Tibial artery (tissue), 4 donors: ENCODE measurements at regions not wholly inside any gene's neighbourhood (a gene's known extent, or its start where the extent isn't known, plus 50 kb on each side); places are given as distances from the start of the nearest gene placed in this dataset.
"Not testable (repeated sequence)": the region's sequence is repeated elsewhere in the genome, so short reads cannot be mapped to it uniquely, and the experiment has no call there.

Experiments used
- DNase-seq, 2 donors: peaks; one replicate each; pipeline ENCODE4 v3.0.0-alpha.2; 2019
- H3K27ac ChIP-seq, 2 donors: fragments of 200-600 bp; sonication (generic) in 1 of 2; 1 replicate in 1 of 2; 2 replicates in 1 of 2; pipeline ENCODE4 v1.5.1; 2018 to 2019; ENCODE audit warnings: mild to moderate bottlenecking in 1 of 2
- H3K27me3 ChIP-seq, 2 donors: fragments of 200-600 bp; sonication (generic) in 1 of 2; one replicate each; pipeline versions ENCODE4 v1.5.1 to v1.6.0; 2016 to 2019
- H3K36me3 ChIP-seq, 3 donors: fragments of 200-600 bp; sonication (generic) in 2 of 3; one replicate each; pipeline ENCODE4 v1.5.1; 2016 to 2019; ENCODE audit warnings: mild to moderate bottlenecking in 2 of 3
- H3K4me1 ChIP-seq, 4 donors: fragments of 200-600 bp; sonication (generic) in 2 of 4; 1 replicate in 3 of 4; 2 replicates in 1 of 4; pipeline ENCODE4 v1.5.1; 2016 to 2019
- H3K4me3 ChIP-seq, 2 donors: fragments of 200-600 bp; sonication (generic) in 1 of 2; 1 replicate in 1 of 2; 2 replicates in 1 of 2; pipeline ENCODE4 v1.5.1; 2018 to 2019; ENCODE audit warnings: mild to moderate bottlenecking in 2 of 2
- H3K9me3 ChIP-seq, 3 donors: fragments of 200-600 bp; sonication (generic) in 1 of 3; one replicate each; pipeline ENCODE4 v1.5.1; 2016 to 2019
- CTCF ChIP-seq, 2 experiments: fragments of 200-600 bp in 1 of 2; fragments of 450-650 bp in 1 of 2; IDR thresholded peaks; one replicate each; pipeline ENCODE4 v1.5.1; 2017 to 2019; ENCODE audit warnings: antibody characterized with exemption in 2 of 2, mild to moderate bottlenecking in 1 of 2, moderate library complexity in 1 of 2
- intact Hi-C: fragments of 100-400 bp; cut with DNase I; formaldehyde crosslinking; loops from one replicate; pipeline ENCODE4 v1.15.0; 2023; ENCODE audit warnings: low total_unique reads

GRCh38 chrX:3445806-3446490 lies 99.5 kb upstream of the MXRA5 start:
- no peaks in the 10 kb centered on the region for H3K9me3 ChIP-seq
- no peak for DNase-seq
- H3K4me3 ChIP-seq = no peak overlapping the region
- intact Hi-C loops = no loop called here
- H3K4me1 ChIP-seq = no peaks in the 10 kb centered on the region
- no peak for TF ChIP-seq CTCF (IDR thresholded peaks at IDR 0.05)
- H3K27me3 ChIP-seq = no peaks in the 10 kb centered on the region
- no peak overlapping the region for H3K27ac ChIP-seq
- H3K36me3 ChIP-seq = no peaks in the 10 kb centered on the region

- no peaks in the 10 kb centered on the region for H3K9me3 ChIP-seq
- DNase-seq = no peak
Measured at GRCh38 chrX:3443184-3443583, 96.7 kb upstream of the MXRA5 start.

GRCh38 chrX:3442691-3443090 lies 96.2 kb upstream of the MXRA5 start:
- no peaks in the 10 kb centered on the region for H3K4me1 ChIP-seq
- no peak overlapping the region for H3K4me3 ChIP-seq
- DNase-seq = no peak
- no peak for TF ChIP-seq CTCF (IDR thresholded peaks at IDR 0.05)
- intact Hi-C loops = no loop called here
- no peaks in the 10 kb centered on the region for H3K9me3 ChIP-seq
- H3K27ac ChIP-seq = no peak overlapping the region
- H3K27me3 ChIP-seq = no peaks in the 10 kb centered on the region
- no peaks in the 10 kb centered on the region for H3K36me3 ChIP-seq

More at GRCh38 chrX:3443184-3443583, 96.7 kb upstream of the MXRA5 start:
- intact Hi-C loops = no loop called here
- TF ChIP-seq CTCF (IDR thresholded peaks at IDR 0.05) = no peak
- H3K4me1 ChIP-seq = no peaks in the 10 kb centered on the region
- H3K36me3 ChIP-seq = no peaks in the 10 kb centered on the region
- no peak overlapping the region for H3K27ac ChIP-seq
- H3K4me3 ChIP-seq = no peak overlapping the region
- H3K27me3 ChIP-seq = no peaks in the 10 kb centered on the region

- H3K27ac ChIP-seq = no peak overlapping the region
- intact Hi-C loops = no loop called here
- TF ChIP-seq CTCF (IDR thresholded peaks at IDR 0.05) = no peak
Measured at GRCh38 chrX:3440981-3441380, 94.5 kb upstream of the MXRA5 start.

GRCh38 chrX:3435916-3436315 lies 89.5 kb upstream of the MXRA5 start:
- H3K36me3 ChIP-seq, DNase-seq, H3K4me1 ChIP-seq, H3K27me3 ChIP-seq, H3K9me3 ChIP-seq, H3K27ac ChIP-seq, H3K4me3 ChIP-seq, intact Hi-C loops: not testable (repeated sequence)

More at GRCh38 chrX:3440981-3441380, 94.5 kb upstream of the MXRA5 start:
- H3K4me3 ChIP-seq = no peak overlapping the region
- H3K27me3 ChIP-seq = no peaks in the 10 kb centered on the region
- no peak for DNase-seq
- no peaks in the 10 kb centered on the region for H3K4me1 ChIP-seq
- H3K36me3 ChIP-seq = no peaks in the 10 kb centered on the region
- no peaks in the 10 kb centered on the region for H3K9me3 ChIP-seq

- intact Hi-C loops = no loop called here
- Histone ChIP-seq H3K4me3 (no peak overlapping the region), H3K27me3 (no peaks in the 10 kb centered on the region), H3K36me3 (no peaks in the 10 kb centered on the region), H3K9me3 (no peaks in the 10 kb centered on the region), H3K27ac (no peak overlapping the region), H3K4me1 (no peaks in the 10 kb centered on the region)
- no peak for TF ChIP-seq CTCF (IDR thresholded peaks at IDR 0.05)
- DNase-seq = no peak
Measured at GRCh38 chrX:3435057-3435456, 88.6 kb upstream of the MXRA5 start.
